ENCODE measurements at regions not wholly inside any gene's neighbourhood (a gene's known extent, or its start where the extent isn't known, plus 50 kb on each side); places are given as distances from the start of the nearest gene placed in this dataset.

DNA sequence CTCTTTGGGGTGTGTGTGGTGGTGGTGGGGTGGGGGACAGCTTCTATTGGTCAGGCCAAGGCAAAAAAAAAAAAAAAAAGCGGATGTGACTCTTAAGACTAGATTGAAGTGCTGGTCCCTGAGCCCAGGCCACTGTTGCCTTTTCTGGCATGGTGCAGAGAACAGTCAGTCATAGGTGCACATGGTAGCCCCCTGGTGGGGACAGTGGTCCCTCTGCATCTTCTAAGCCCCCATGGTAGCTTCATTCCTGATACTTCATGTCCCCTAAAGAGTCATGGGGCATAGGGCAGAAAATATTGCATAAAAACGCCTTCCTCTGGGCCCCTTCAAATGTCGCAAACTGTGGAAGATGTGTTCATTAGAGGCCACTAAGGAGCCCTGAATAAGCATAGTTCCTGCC, 371.8 kb downstream of the NPHP4 start:
- H3K27ac ChIP-seq (ENCODE audit: insufficient read depth, low read length) = no peak overlapping the region
- no peak for TF ChIP-seq EZH2 (IDR thresholded peaks at IDR 0.05; ENCODE audit: low read length, missing control alignments)
- TF ChIP-seq, protein P1, sequence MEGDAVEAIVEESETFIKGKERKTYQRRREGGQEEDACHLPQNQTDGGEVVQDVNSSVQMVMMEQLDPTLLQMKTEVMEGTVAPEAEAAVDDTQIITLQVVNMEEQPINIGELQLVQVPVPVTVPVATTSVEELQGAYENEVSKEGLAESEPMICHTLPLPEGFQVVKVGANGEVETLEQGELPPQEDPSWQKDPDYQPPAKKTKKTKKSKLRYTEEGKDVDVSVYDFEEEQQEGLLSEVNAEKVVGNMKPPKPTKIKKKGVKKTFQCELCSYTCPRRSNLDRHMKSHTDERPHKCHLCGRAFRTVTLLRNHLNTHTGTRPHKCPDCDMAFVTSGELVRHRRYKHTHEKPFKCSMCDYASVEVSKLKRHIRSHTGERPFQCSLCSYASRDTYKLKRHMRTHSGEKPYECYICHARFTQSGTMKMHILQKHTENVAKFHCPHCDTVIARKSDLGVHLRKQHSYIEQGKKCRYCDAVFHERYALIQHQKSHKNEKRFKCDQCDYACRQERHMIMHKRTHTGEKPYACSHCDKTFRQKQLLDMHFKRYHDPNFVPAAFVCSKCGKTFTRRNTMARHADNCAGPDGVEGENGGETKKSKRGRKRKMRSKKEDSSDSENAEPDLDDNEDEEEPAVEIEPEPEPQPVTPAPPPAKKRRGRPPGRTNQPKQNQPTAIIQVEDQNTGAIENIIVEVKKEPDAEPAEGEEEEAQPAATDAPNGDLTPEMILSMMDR (conservative IDR thresholded peaks at IDR 0.05 in 1 of 2, IDR thresholded peaks at IDR 0.05 in 1 of 2; ENCODE audit: low read depth in 1 of 2, low read length in 2 of 2) = no peak

DNA sequence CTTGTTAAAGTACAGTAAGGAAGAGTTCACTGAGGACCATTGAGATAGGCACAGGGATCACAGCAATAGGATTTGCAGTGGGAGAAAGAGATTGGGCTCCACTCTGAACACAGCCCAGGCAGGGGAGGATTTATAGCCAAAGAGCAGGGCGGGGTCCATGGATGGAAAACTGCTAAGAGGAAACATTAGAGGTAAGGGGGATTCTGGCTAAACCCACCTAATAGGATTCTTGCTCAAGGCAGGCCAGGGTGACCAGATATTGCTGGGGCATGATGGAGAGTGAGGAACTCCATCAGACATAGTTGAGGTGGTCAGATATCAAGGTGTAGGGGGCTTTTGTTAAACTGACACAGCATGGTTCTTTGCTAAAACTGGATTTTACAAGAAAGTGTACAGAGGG, 372.8 kb downstream of the NPHP4 start:
- H3K36me3 ChIP-seq (ENCODE audit: control insufficient read depth, insufficient read depth, low read length) = no peaks in the 10 kb centered on the region
- H2AFZ ChIP-seq (ENCODE audit: low read length) = no peak overlapping the region
- no peak overlapping the region for H3K9ac ChIP-seq (ENCODE audit: insufficient read depth, low read length)
- TF ChIP-seq, protein P1 (conservative IDR thresholded peaks at IDR 0.05 in 1 of 2, IDR thresholded peaks at IDR 0.05 in 1 of 2; ENCODE audit: low read depth in 1 of 2, low read length in 2 of 2) = no peak
- TF ChIP-seq EZH2 (IDR thresholded peaks at IDR 0.05; ENCODE audit: low read length, missing control alignments) = no peak
- H3K27me3 ChIP-seq (ENCODE audit: control insufficient read depth, insufficient read depth, low read length) = no peaks in the 10 kb centered on the region
- no peaks in the 10 kb centered on the region for H3K9me3 ChIP-seq (ENCODE audit: control insufficient read depth, insufficient read depth, low read depth, low read length)
- no peaks in the 10 kb centered on the region for H3K4me1 ChIP-seq (ENCODE audit: control insufficient read depth, extremely low read depth, insufficient read depth, low read length)
- no peak overlapping the region for H3K4me2 ChIP-seq (ENCODE audit: extremely low read depth, insufficient read depth, low read length)
- no peak overlapping the region for H3K4me3 ChIP-seq (replicated peaks in 1 of 4; ENCODE audit: control extremely low read depth in 1 of 4, insufficient read depth in 1 of 4, low read depth in 3 of 4, low read length in 4 of 4)
- H3K79me2 ChIP-seq (ENCODE audit: control insufficient read depth, insufficient read depth, low read length) = no peaks in the 10 kb centered on the region
- no peak for DNase-seq (ENCODE audit: low read depth in 2 of 2)
- no peak overlapping the region for H3K27ac ChIP-seq (ENCODE audit: insufficient read depth, low read length)
- no peaks in the 10 kb centered on the region for H4K20me1 ChIP-seq (ENCODE audit: control insufficient read depth, extremely low read depth, insufficient read depth, low read length)

More for the DNA sequence above, 371.8 kb downstream of the NPHP4 start:
- Histone ChIP-seq H3K4me3 (replicated peaks in 1 of 4; ENCODE audit: control extremely low read depth in 1 of 4, insufficient read depth in 1 of 4, low read depth in 3 of 4, low read length in 4 of 4) (no peak overlapping the region), H2AFZ (ENCODE audit: low read length) (no peak overlapping the region), H3K4me2 (ENCODE audit: extremely low read depth, insufficient read depth, low read length) (no peak overlapping the region), H3K9ac (ENCODE audit: insufficient read depth, low read length) (no peak overlapping the region), H3K9me3 (ENCODE audit: control insufficient read depth, insufficient read depth, low read depth, low read length) (no peaks in the 10 kb centered on the region), H3K36me3 (ENCODE audit: control insufficient read depth, insufficient read depth, low read length) (no peaks in the 10 kb centered on the region), H3K79me2 (ENCODE audit: control insufficient read depth, insufficient read depth, low read length) (no peaks in the 10 kb centered on the region), H3K4me1 (ENCODE audit: control insufficient read depth, extremely low read depth, insufficient read depth, low read length) (no peaks in the 10 kb centered on the region), H4K20me1 (ENCODE audit: control insufficient read depth, extremely low read depth, insufficient read depth, low read length) (no peaks in the 10 kb centered on the region), H3K27me3 (ENCODE audit: control insufficient read depth, insufficient read depth, low read length) (no peaks in the 10 kb centered on the region)
- DNase-seq (ENCODE audit: low read depth in 2 of 2) = no peak

DNA sequence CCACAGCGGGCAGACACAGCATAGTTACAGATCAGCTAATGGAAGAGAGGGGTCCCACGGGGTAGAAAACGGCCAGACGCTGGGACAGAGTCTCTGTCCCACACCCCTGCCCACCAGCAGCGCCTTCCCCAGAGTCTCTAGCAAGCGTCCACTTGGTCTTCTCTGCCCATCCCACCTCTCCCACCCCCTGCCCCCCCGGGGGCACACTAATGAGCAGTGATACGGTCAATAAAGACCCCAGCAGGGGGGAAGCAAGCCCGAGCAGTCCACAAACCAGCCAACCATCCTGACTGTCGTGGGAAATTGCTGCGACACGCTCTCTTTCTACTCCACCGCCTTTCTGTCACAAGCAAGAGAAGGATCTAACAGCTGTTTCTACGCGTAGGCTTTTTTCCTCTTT, 374.7 kb downstream of the NPHP4 start:
- Histone ChIP-seq H3K9me3 (ENCODE audit: control insufficient read depth, insufficient read depth, low read depth, low read length) (no peaks in the 10 kb centered on the region), H3K4me1 (ENCODE audit: control insufficient read depth, extremely low read depth, insufficient read depth, low read length) (no peaks in the 10 kb centered on the region), H2AFZ (ENCODE audit: low read length) (no peak overlapping the region), H3K36me3 (ENCODE audit: control insufficient read depth, insufficient read depth, low read length) (no peaks in the 10 kb centered on the region), H3K79me2 (ENCODE audit: control insufficient read depth, insufficient read depth, low read length) (no peaks in the 10 kb centered on the region), H3K9ac (ENCODE audit: insufficient read depth, low read length) (no peak overlapping the region), H3K27me3 (ENCODE audit: control insufficient read depth, insufficient read depth, low read length) (no peaks in the 10 kb centered on the region), H4K20me1 (ENCODE audit: control insufficient read depth, extremely low read depth, insufficient read depth, low read length) (no peaks in the 10 kb centered on the region), H3K27ac (ENCODE audit: insufficient read depth, low read length) (no peak overlapping the region), H3K4me3 (replicated peaks in 1 of 4; ENCODE audit: control extremely low read depth in 1 of 4, insufficient read depth in 1 of 4, low read depth in 3 of 4, low read length in 4 of 4) (no peak overlapping the region), H3K4me2 (ENCODE audit: extremely low read depth, insufficient read depth, low read length) (no peak overlapping the region)
- no peak for DNase-seq (ENCODE audit: low read depth in 2 of 2)
- TF ChIP-seq EZH2 (IDR thresholded peaks at IDR 0.05; ENCODE audit: low read length, missing control alignments) = no peak

Measured in fibroblast of lung (primary cell).